ENCODE measurements at regions not wholly inside any gene's neighbourhood (a gene's known extent, or its start where the extent isn't known, plus 50 kb on each side); places are given as distances from the start of the nearest gene placed in this dataset.
"Not testable (repeated sequence)": the region's sequence is repeated elsewhere in the genome, so short reads cannot be mapped to it uniquely, and the experiment has no call there.

GRCh38 chr22:25348996-25349395 lies 129.6 kb downstream of the CRYBB2 start:
- not testable (repeated sequence) for DNase-seq (ENCODE audit: low read depth in 2 of 2, low spot score in 1 of 2)

GRCh38 chr22:25350551-25350971 lies 131.1 kb downstream of the CRYBB2 start:
- no peak for DNase-seq (ENCODE audit: low read depth in 2 of 2, low spot score in 1 of 2)

- DNase-seq (ENCODE audit: low read depth in 2 of 2, low spot score in 1 of 2): no peak
Measured at GRCh38 chr22:25351631-25352293, 132.3 kb downstream of the CRYBB2 start.

GRCh38 chr22:25352294-25352680 lies 132.8 kb downstream of the CRYBB2 start:
- DNase-seq (ENCODE audit: low read depth in 2 of 2, low spot score in 1 of 2): no peak

GRCh38 chr22:25353516-25354445 lies 134.3 kb downstream of the CRYBB2 start:
- no peak for DNase-seq (ENCODE audit: low read depth in 2 of 2, low spot score in 1 of 2)

- DNase-seq (ENCODE audit: low read depth in 2 of 2, low spot score in 1 of 2): no peak
Measured at GRCh38 chr22:25354456-25354855, 135.0 kb downstream of the CRYBB2 start.

GRCh38 chr22:25357132-25357455 lies 137.7 kb downstream of the CRYBB2 start:
- no peak for DNase-seq (ENCODE audit: low read depth in 2 of 2, low spot score in 1 of 2)

GRCh38 chr22:25357606-25358420 lies 138.4 kb downstream of the CRYBB2 start:
- no peak for DNase-seq (ENCODE audit: low read depth in 2 of 2, low spot score in 1 of 2)

GRCh38 chr22:25358421-25359170 lies 139.2 kb downstream of the CRYBB2 start:
- no peak for DNase-seq (ENCODE audit: low read depth in 2 of 2, low spot score in 1 of 2)

- DNase-seq (ENCODE audit: low read depth in 2 of 2, low spot score in 1 of 2): no peak
Measured at GRCh38 chr22:25359601-25360261, 140.3 kb downstream of the CRYBB2 start.

GRCh38 chr22:25360411-25360810 lies 141.0 kb downstream of the CRYBB2 start:
- no peak for DNase-seq (ENCODE audit: low read depth in 2 of 2, low spot score in 1 of 2)

- DNase-seq (ENCODE audit: low read depth in 2 of 2, low spot score in 1 of 2): no peak
Measured at GRCh38 chr22:25360891-25361645, 141.6 kb downstream of the CRYBB2 start.

GRCh38 chr22:25361899-25362214 lies 142.4 kb downstream of the CRYBB2 start:
- no peak for DNase-seq (ENCODE audit: low read depth in 2 of 2, low spot score in 1 of 2)

- peak; percentile 41 to 45 for DNase-seq (ENCODE audit: low read depth in 2 of 2, low spot score in 1 of 2)
Measured at GRCh38 chr22:25362215-25362882, 142.9 kb downstream of the CRYBB2 start.

GRCh38 chr22:25362883-25363240 lies 143.4 kb downstream of the CRYBB2 start:
- no peak for DNase-seq (ENCODE audit: low read depth in 2 of 2, low spot score in 1 of 2)

- DNase-seq (ENCODE audit: low read depth in 2 of 2, low spot score in 1 of 2): no peak
Measured at GRCh38 chr22:25363474-25363873, 144.0 kb downstream of the CRYBB2 start.

GRCh38 chr22:25364281-25364680 lies 144.8 kb downstream of the CRYBB2 start:
- DNase-seq (ENCODE audit: low read depth in 2 of 2, low spot score in 1 of 2): no peak

GRCh38 chr22:25364736-25365241 lies 145.3 kb downstream of the CRYBB2 start:
- DNase-seq (ENCODE audit: low read depth in 2 of 2, low spot score in 1 of 2): no peak
